Prostate gland (tissue), 2 donors: ENCODE measurements at regions not wholly inside any gene's neighbourhood (a gene's known extent, or its start where the extent isn't known, plus 50 kb on each side); places are given as distances from the start of the nearest gene placed in this dataset.
A peak's percentile ranks its signal among the peaks of the same experiment; 100 is the strongest.

Source experiments
- DNase-seq: peaks from one replicate; pipeline ENCODE4 v3.0.0-alpha.2; 2019; ENCODE audit warnings: low spot score
- H3K27ac ChIP-seq, 2 donors: fragments of 200-600 bp; sonication (generic); 2 replicates each; pipeline ENCODE4 v1.5.1; 2017 to 2019
- H3K27me3 ChIP-seq: fragments of 200-600 bp; sonication (generic); replicated peaks from 2 replicates; pipeline ENCODE4 v1.5.1; 2019; ENCODE audit not compliant: insufficient read depth
- H3K36me3 ChIP-seq, 2 donors: fragments of 200-600 bp; sonication (generic); 1 replicate in 1 of 2; 2 replicates in 1 of 2; pipeline versions ENCODE4 v1.5.1 to v1.8.1; 2017 to 2019
- H3K4me1 ChIP-seq: fragments of 200-600 bp; sonication (generic); replicated peaks from 2 replicates; pipeline ENCODE4 v1.5.1; 2019
- H3K4me3 ChIP-seq, 2 donors: fragments of 200-600 bp; sonication (generic); 2 replicates each; pipeline ENCODE4 v1.5.1; 2017 to 2019
- H3K9me3 ChIP-seq: fragments of 200-600 bp; sonication (generic); 2 replicates; pipeline ENCODE4 v1.5.1; 2017
- POLR2A ChIP-seq: fragments of 450-650 bp; IDR thresholded peaks from one replicate; pipeline ENCODE4 v1.6.1; 2016; ENCODE audit warnings: antibody characterized with exemption, mild to moderate bottlenecking
- POLR2AphosphoS5 ChIP-seq: sonication (generic); formaldehyde crosslinking; IDR thresholded peaks from one replicate; pipeline ENCODE4 v1.6.1; 2017; ENCODE audit warnings: antibody characterized with exemption
- whole genome bisulfite sequencing: methylation state at CpG from one replicate; pipeline ENCODE4 v1.1.5; 2018; 5-methylcytosine and 5-hydroxymethylcytosine counted together
- intact Hi-C: fragments of 100-400 bp; cut with DNase I; formaldehyde crosslinking; loops from one replicate; pipeline ENCODE4 v1.14.2; 2022
- TF ChIP-seq, protein P1 (sequence below), 4 experiments: fragments of 200-600 bp in 2 of 4; fragments of 450-650 bp in 2 of 4; sonication (generic) in 2 of 4; IDR thresholded peaks; 1 replicate in 3 of 4; 2 replicates in 1 of 4; pipeline ENCODE4 v1.5.1; 2016 to 2019; ENCODE audit warnings: antibody characterized with exemption in 4 of 4, mild to moderate bottlenecking in 2 of 4, moderate library complexity in 2 of 4

DNA sequence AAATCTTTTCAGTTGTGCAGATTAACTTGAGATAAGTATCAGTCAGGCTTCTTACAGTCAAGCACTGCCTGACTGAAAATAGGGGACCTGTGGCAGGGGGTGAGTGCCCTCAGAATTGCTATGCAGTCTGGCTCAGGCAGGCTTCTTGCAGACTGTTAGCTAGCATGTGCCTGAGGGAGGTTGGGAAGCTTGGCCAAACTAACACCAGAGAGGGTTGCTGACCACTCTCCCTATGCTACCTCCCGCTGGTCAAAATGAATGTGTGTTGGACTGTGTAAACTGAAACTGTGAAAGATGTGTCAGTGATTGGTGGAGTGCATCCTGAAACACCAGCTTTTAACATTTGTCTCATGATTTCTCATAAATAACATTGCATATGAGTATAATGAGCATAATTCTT, 622.3 kb upstream of the IMPG1 start:
- Histone ChIP-seq H3K27me3 (no peaks in the 10 kb centered on the region), H3K9me3 (no peaks in the 10 kb centered on the region), H3K4me1 (no peaks in the 10 kb centered on the region), H3K27ac (no peak overlapping the region), H3K36me3 (no peaks in the 10 kb centered on the region), H3K4me3 (no peak overlapping the region)
- WGBS = 29% methylated on average over 1 of the region's 1 CpG
- TF ChIP-seq POLR2AphosphoS5 (no peak), POLR2A (no peak)
- TF ChIP-seq, protein P1, sequence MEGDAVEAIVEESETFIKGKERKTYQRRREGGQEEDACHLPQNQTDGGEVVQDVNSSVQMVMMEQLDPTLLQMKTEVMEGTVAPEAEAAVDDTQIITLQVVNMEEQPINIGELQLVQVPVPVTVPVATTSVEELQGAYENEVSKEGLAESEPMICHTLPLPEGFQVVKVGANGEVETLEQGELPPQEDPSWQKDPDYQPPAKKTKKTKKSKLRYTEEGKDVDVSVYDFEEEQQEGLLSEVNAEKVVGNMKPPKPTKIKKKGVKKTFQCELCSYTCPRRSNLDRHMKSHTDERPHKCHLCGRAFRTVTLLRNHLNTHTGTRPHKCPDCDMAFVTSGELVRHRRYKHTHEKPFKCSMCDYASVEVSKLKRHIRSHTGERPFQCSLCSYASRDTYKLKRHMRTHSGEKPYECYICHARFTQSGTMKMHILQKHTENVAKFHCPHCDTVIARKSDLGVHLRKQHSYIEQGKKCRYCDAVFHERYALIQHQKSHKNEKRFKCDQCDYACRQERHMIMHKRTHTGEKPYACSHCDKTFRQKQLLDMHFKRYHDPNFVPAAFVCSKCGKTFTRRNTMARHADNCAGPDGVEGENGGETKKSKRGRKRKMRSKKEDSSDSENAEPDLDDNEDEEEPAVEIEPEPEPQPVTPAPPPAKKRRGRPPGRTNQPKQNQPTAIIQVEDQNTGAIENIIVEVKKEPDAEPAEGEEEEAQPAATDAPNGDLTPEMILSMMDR (IDR thresholded peaks at IDR 0.05) = no peak
- intact Hi-C loops = no loop called here
- DNase-seq = no peak

DNA sequence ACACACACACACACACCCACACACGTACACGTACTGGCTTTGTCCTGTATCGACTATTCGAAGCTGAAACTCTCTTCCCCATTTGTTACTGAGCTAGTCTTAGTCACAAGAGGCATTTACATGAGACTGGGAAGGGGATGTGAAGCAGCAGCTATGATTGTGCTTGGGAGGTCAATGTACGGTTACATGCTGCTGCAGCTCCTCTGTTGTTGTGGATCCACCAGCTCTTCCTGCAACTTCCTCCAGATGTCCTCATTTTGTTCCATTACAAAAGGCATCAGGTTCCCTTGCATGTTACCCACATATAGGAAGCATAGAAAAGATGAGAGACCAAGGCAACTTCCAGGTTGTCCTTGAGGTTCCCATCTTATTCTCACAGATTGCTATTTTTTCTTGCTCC, 612.4 kb upstream of the IMPG1 start:
- Histone ChIP-seq H3K4me3 (no peak overlapping the region), H3K27me3 (no peaks in the 10 kb centered on the region), H3K4me1 (no peaks in the 10 kb centered on the region), H3K27ac (no peak overlapping the region), H3K36me3 (no peaks in the 10 kb centered on the region), H3K9me3 (no peaks in the 10 kb centered on the region)
- intact Hi-C loops = no loop called here
- no peak for DNase-seq
- WGBS = 82% methylated on average over 5 of the region's 5 CpGs
- TF ChIP-seq POLR2AphosphoS5 = no peak
- no peak for TF ChIP-seq POLR2A
- TF ChIP-seq, protein P1 (IDR thresholded peaks at IDR 0.05) = no peak

DNA sequence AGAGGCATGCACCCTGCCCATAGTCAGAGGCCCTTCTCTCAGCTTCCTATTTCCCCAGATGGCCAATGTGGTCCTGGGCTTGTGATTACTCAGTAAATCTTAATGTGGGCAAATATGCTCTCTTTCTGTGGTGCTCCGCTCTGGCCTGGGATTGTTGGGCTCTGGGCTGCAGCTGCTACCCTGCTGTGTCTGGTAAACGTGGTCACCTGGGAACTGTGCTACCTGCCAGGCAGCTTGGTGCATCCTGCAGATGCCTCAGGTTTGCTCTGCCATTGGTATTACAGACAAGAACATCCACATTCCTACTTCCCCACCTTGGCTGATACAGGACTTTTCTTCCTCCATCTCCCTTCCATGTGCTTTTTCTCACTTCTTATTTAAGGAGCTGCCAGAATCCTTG, 611.5 kb upstream of the IMPG1 start:
- H3K27ac ChIP-seq = no peak overlapping the region
- TF ChIP-seq, protein P1 (IDR thresholded peaks at IDR 0.05) = no peak
- no peak for TF ChIP-seq POLR2A
- no peak for TF ChIP-seq POLR2AphosphoS5
- no peaks in the 10 kb centered on the region for H3K36me3 ChIP-seq
- no peak for DNase-seq
- no peaks in the 10 kb centered on the region for H3K9me3 ChIP-seq
- H3K27me3 ChIP-seq = no peaks in the 10 kb centered on the region
- 56% methylated on average over 2 of the region's 2 CpGs for WGBS
- no peaks in the 10 kb centered on the region for H3K4me1 ChIP-seq
- no peak overlapping the region for H3K4me3 ChIP-seq
- intact Hi-C loops = no loop called here

DNA sequence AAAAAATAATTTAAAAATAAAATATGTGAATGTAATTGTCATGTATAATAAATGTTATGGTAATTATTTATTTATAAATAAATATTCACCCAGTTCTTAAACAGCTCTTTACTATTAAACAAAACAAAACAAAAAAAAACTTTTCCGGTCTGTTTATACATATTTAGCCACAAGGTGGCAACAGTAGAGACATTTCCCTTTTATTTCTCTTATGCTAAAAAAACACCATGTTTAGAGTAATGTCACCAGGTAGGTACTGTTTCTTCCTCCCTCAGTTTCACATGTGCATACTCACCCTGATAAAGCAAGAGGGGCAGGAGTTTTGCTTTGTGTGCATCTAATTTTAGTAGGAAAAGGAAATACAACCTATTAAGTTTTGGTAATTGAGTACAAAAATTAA, 610.4 kb upstream of the IMPG1 start:
- Histone ChIP-seq H3K9me3 (no peaks in the 10 kb centered on the region), H3K4me1 (no peaks in the 10 kb centered on the region), H3K27ac (no peak overlapping the region), H3K27me3 (no peaks in the 10 kb centered on the region), H3K4me3 (no peak overlapping the region), H3K36me3 (no peaks in the 10 kb centered on the region)
- no peak for TF ChIP-seq POLR2A
- TF ChIP-seq, protein P1 (IDR thresholded peaks at IDR 0.05) = peak in 1 of 4 experiments; percentile 21
- no peak for DNase-seq
- 23% methylated on average over 1 of the region's 1 CpG for WGBS
- intact Hi-C loops = no loop called here

DNA sequence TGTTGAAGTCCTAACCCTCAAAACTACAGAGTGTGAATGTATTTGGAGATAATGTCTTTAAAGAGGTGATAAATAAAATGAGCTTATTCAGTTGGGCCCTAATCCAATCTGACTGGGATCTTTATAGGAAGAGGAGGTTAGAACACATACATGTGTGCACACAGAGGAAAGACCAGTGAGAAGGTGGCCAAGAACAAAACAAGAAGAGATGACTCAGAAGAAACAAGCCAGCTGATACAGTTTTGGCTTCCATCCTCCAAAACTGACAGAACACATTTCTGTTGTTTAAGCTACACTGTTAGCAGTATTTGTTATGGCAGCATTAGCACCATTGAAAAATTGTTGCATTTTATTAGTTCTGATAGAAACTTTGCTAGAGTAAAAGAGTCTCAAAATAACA, 609.3 kb upstream of the IMPG1 start:
- H3K36me3 ChIP-seq = no peaks in the 10 kb centered on the region
- no peak for TF ChIP-seq POLR2AphosphoS5
- TF ChIP-seq, protein P1 (IDR thresholded peaks at IDR 0.05) = no peak
- TF ChIP-seq POLR2A = no peak
- intact Hi-C loops = no loop called here
- no peak overlapping the region for H3K27ac ChIP-seq
- no peak for DNase-seq
- no peaks in the 10 kb centered on the region for H3K9me3 ChIP-seq
- no peaks in the 10 kb centered on the region for H3K27me3 ChIP-seq
- no peak overlapping the region for H3K4me3 ChIP-seq
- H3K4me1 ChIP-seq = no peaks in the 10 kb centered on the region
